GM19351 (cell line): ENCODE measurements at regions not wholly inside any gene's neighbourhood (a gene's known extent, or its start where the extent isn't known, plus 50 kb on each side); places are given as distances from the start of the nearest gene placed in this dataset.

Experiments
- ATAC-seq: cut with Tn5 transposase; IDR thresholded peaks from one replicate; pipeline ENCODE4 v1.9.1; 2021; ENCODE audit warnings: mild to moderate bottlenecking, moderate library complexity; ENCODE audit not compliant: unreplicated experiment

- ATAC-seq = no peak
Measured at GRCh38 chr17:70857351-70857750, 688.0 kb downstream of the KCNJ2 start.

GRCh38 chr17:70859829-70860228 is 690.5 kb downstream of the KCNJ2 start:
- ATAC-seq = no peak

GRCh38 chr17:70862295-70862694 is 693.0 kb downstream of the KCNJ2 start:
- no peak for ATAC-seq

GRCh38 chr17:70863436-70864248 is 694.3 kb downstream of the KCNJ2 start:
- no peak for ATAC-seq

GRCh38 chr17:70865993-70866804 is 696.9 kb downstream of the KCNJ2 start:
- no peak for ATAC-seq

GRCh38 chr17:70868149-70868548 is 698.8 kb downstream of the KCNJ2 start:
- no peak for ATAC-seq

- ATAC-seq = no peak
Measured at GRCh38 chr17:70869402-70870085, 700.2 kb downstream of the KCNJ2 start.

- no peak for ATAC-seq
Measured at GRCh38 chr17:70871180-70871818, 702.0 kb downstream of the KCNJ2 start.

GRCh38 chr17:70872103-70872502 is 702.8 kb downstream of the KCNJ2 start:
- ATAC-seq = no peak

- no peak for ATAC-seq
Measured at GRCh38 chr17:70875729-70876310, 706.5 kb downstream of the KCNJ2 start.

- ATAC-seq = no peak
Measured at GRCh38 chr17:70878879-70879278, 709.5 kb downstream of the KCNJ2 start.

- no peak for ATAC-seq
Measured at GRCh38 chr17:70879401-70879800, 710.1 kb downstream of the KCNJ2 start.

- no peak for ATAC-seq
Measured at GRCh38 chr17:70881093-70881492, 711.8 kb downstream of the KCNJ2 start.

- no peak for ATAC-seq
Measured at GRCh38 chr17:70882504-70882903, 713.2 kb downstream of the KCNJ2 start.

- ATAC-seq = no peak
Measured at GRCh38 chr17:70886648-70887047, 717.3 kb downstream of the KCNJ2 start.

GRCh38 chr17:70888324-70888723 is 719.0 kb downstream of the KCNJ2 start:
- ATAC-seq = no peak

GRCh38 chr17:70891306-70891705 is 722.0 kb downstream of the KCNJ2 start:
- no peak for ATAC-seq

GRCh38 chr17:70892527-70892926 is 723.2 kb downstream of the KCNJ2 start:
- ATAC-seq = no peak

- ATAC-seq = no peak
Measured at GRCh38 chr17:70896843-70897242, 727.5 kb downstream of the KCNJ2 start.

- no peak for ATAC-seq
Measured at GRCh38 chr17:70897446-70897845, 728.1 kb downstream of the KCNJ2 start.

- no peak for ATAC-seq
Measured at GRCh38 chr17:70901870-70902269, 732.5 kb downstream of the KCNJ2 start.
